H9 (cell line): ENCODE measurements at regions not wholly inside any gene's neighbourhood (a gene's known extent, or its start where the extent isn't known, plus 50 kb on each side); places are given as distances from the start of the nearest gene placed in this dataset.

Experiments used
- DNase-seq: peaks from one replicate; pipeline ENCODE4 v3.0.0-alpha.2; 2017
- H2AFZ ChIP-seq: one replicate; pipeline ENCODE4 v1.6.1; 2013; ENCODE audit warnings: mild to moderate bottlenecking, low read length, control low read depth, moderate library complexity
- H2AK5ac ChIP-seq: 2 replicates; pipeline ENCODE4 v1.6.1; 2013; ENCODE audit warnings: low read length, control low read depth, mixed read lengths; ENCODE audit not compliant: insufficient read length
- H2BK120ac ChIP-seq: one replicate; pipeline ENCODE4 v1.6.1; 2013; ENCODE audit warnings: low read depth, mild to moderate bottlenecking, low read length, control low read depth, inconsistent platforms; ENCODE audit not compliant: poor library complexity, severe bottlenecking
- H2BK12ac ChIP-seq: 2 replicates; pipeline ENCODE4 v1.6.1; 2013; ENCODE audit warnings: low read length, control low read depth, mixed read lengths, low read depth; ENCODE audit not compliant: insufficient read length
- H2BK15ac ChIP-seq: 2 replicates; pipeline ENCODE4 v1.6.1; 2013; ENCODE audit warnings: low read depth, low read length, control low read depth
- H2BK20ac ChIP-seq: one replicate; pipeline ENCODE4 v1.6.1; 2013; ENCODE audit warnings: low read depth, mild to moderate bottlenecking, low read length, control low read depth, inconsistent platforms; ENCODE audit not compliant: poor library complexity, severe bottlenecking
- H2BK5ac ChIP-seq: 2 replicates; pipeline ENCODE4 v1.6.1; 2013; ENCODE audit warnings: low read length, control low read depth, mixed read lengths; ENCODE audit not compliant: insufficient read length
- H3K14ac ChIP-seq: 2 replicates; pipeline ENCODE4 v1.6.1; 2013; ENCODE audit warnings: low read length, control low read depth; ENCODE audit not compliant: insufficient read depth
- H3K18ac ChIP-seq: 2 replicates; pipeline ENCODE4 v1.6.1; 2013; ENCODE audit warnings: low read depth, mild to moderate bottlenecking, mixed read lengths, low read length, control low read depth; ENCODE audit not compliant: insufficient read length
- H3K23ac ChIP-seq: 2 replicates; pipeline ENCODE4 v1.6.1; 2013; ENCODE audit warnings: low read length, control low read depth, mixed read lengths, low read depth; ENCODE audit not compliant: insufficient read length
- H3K23me2 ChIP-seq: 2 replicates; pipeline ENCODE4 v1.6.1; 2013; ENCODE audit warnings: low read depth, mild to moderate bottlenecking, mixed read lengths, low read length, control low read depth; ENCODE audit not compliant: insufficient read length, poor library complexity, severe bottlenecking
- H3K27ac ChIP-seq: 2 replicates; pipeline ENCODE4 v1.5.1; 2013; ENCODE audit warnings: low read length, control low read depth, mixed read lengths, low read depth; ENCODE audit not compliant: insufficient read length
- H3K27me3 ChIP-seq: 2 replicates; pipeline ENCODE4 v1.6.1; 2013; ENCODE audit warnings: low read length, control low read depth, inconsistent platforms; ENCODE audit not compliant: insufficient read depth
- H3K4ac ChIP-seq: 2 replicates; pipeline ENCODE4 v1.6.1; 2013; ENCODE audit warnings: low read depth, mild to moderate bottlenecking, control low read depth, inconsistent platforms, low read length, moderate library complexity
- H3K4me1 ChIP-seq: 2 replicates; pipeline ENCODE4 v1.6.1; 2013; ENCODE audit warnings: low read length, control low read depth, inconsistent platforms; ENCODE audit not compliant: insufficient read depth
- H3K4me2 ChIP-seq: 2 replicates; pipeline ENCODE4 v1.6.1; 2013; ENCODE audit warnings: low read length, control low read depth, mixed read lengths; ENCODE audit not compliant: insufficient read length, insufficient read depth
- H3K56ac ChIP-seq: 2 replicates; pipeline ENCODE4 v1.6.1; 2013; ENCODE audit warnings: low read depth, mild to moderate bottlenecking, mixed read lengths, low read length, control low read depth; ENCODE audit not compliant: insufficient read length
- H3K79me1 ChIP-seq: 2 replicates; pipeline ENCODE4 v1.6.1; 2013; ENCODE audit warnings: low read depth, mild to moderate bottlenecking, moderate library complexity, low read length, control low read depth, inconsistent platforms; ENCODE audit not compliant: insufficient read depth, poor library complexity, severe bottlenecking
- H3K79me2 ChIP-seq: 2 replicates; pipeline ENCODE4 v1.6.1; 2013; ENCODE audit warnings: low read length, control low read depth, inconsistent platforms; ENCODE audit not compliant: insufficient read depth
- H3K9ac ChIP-seq: 2 replicates; pipeline ENCODE4 v1.6.1; 2013; ENCODE audit warnings: low read length, control low read depth, mixed read lengths; ENCODE audit not compliant: insufficient read length; ENCODE audit errors: extremely low read depth
- H3K9me3 ChIP-seq: one replicate; pipeline ENCODE4 v1.6.1; 2013; ENCODE audit warnings: low read depth, low read length, inconsistent platforms; ENCODE audit not compliant: control insufficient read depth
- H3T11ph ChIP-seq: one replicate; pipeline ENCODE4 v1.6.1; 2013; ENCODE audit warnings: mild to moderate bottlenecking, low read length, control low read depth, inconsistent platforms
- H4K20me1 ChIP-seq: one replicate; pipeline ENCODE4 v1.6.1; 2013; ENCODE audit not compliant: control insufficient read depth, insufficient read length, insufficient read depth
- H4K5ac ChIP-seq: 2 replicates; pipeline ENCODE4 v1.6.1; 2013; ENCODE audit warnings: low read depth, mild to moderate bottlenecking, mixed read lengths, low read length, control low read depth; ENCODE audit not compliant: insufficient read length
- H4K8ac ChIP-seq: replicated peaks from 2 replicates; pipeline ENCODE4 v1.6.1; 2013; ENCODE audit warnings: low read length, control low read depth, mixed read lengths, low read depth; ENCODE audit not compliant: insufficient read length
- H4K91ac ChIP-seq: 2 replicates; pipeline ENCODE4 v1.6.1; 2013; ENCODE audit warnings: low read depth, mild to moderate bottlenecking, moderate library complexity, mixed read lengths, low read length, control low read depth; ENCODE audit not compliant: insufficient read length
- H3K27ac Mint-ChIP-seq, 3 experiments: 2 replicates in 2 of 3; 3 replicates in 1 of 3; pipeline ENCODE4 v1.8.0; 2020 to 2021; ENCODE audit warnings: mixed read lengths in 3 of 3, mild to moderate bottlenecking in 1 of 3, moderate library complexity in 1 of 3
- H3K27me3 Mint-ChIP-seq: 2 replicates; pipeline ENCODE4 v1.8.0; 2021; ENCODE audit warnings: low read depth, mild to moderate bottlenecking, moderate library complexity, mixed read lengths
- H3K36me3 Mint-ChIP-seq, 3 experiments: 2 replicates in 2 of 3; 3 replicates in 1 of 3; pipeline ENCODE4 v1.8.0; 2020 to 2021; ENCODE audit warnings: low read depth in 3 of 3, mixed read lengths in 3 of 3; ENCODE audit not compliant: insufficient read depth in 1 of 3
- H3K4me1 Mint-ChIP-seq, 2 experiments: 2 replicates each; pipeline ENCODE4 v1.8.0; 2020; ENCODE audit warnings: mixed read lengths in 2 of 2
- H3K4me3 Mint-ChIP-seq, 2 experiments: 2 replicates in 1 of 2; 3 replicates in 1 of 2; pipeline ENCODE4 v1.8.0; 2020 to 2021; ENCODE audit warnings: mild to moderate bottlenecking in 2 of 2, mixed read lengths in 2 of 2, moderate library complexity in 1 of 2
- H3K9me3 Mint-ChIP-seq, 2 experiments: 2 replicates in 1 of 2; 3 replicates in 1 of 2; pipeline ENCODE4 v1.8.0; 2020; ENCODE audit warnings: mild to moderate bottlenecking in 2 of 2, mixed read lengths in 2 of 2, moderate library complexity in 1 of 2
- WGBS: extraction: QIAGEN DNeasy Blood & Tissue Kit; methylation state at CpG from one replicate; pipeline ENCODE4 v1.1.7; 2013; ENCODE audit warnings: missing lambda C conversion rate, low lambda C conversion rate, mixed read lengths; ENCODE audit not compliant: insufficient read length; ENCODE audit errors: extremely low coverage; 5-methylcytosine and 5-hydroxymethylcytosine counted together
- TF ChIP-seq, protein P1 (sequence below): fragments of 200-600 bp; sonication (generic); conservative IDR thresholded peaks from 3 replicates; pipeline ENCODE4 v1.8.0; 2021; ENCODE audit warnings: antibody characterized with exemption, mild to moderate bottlenecking

DNA sequence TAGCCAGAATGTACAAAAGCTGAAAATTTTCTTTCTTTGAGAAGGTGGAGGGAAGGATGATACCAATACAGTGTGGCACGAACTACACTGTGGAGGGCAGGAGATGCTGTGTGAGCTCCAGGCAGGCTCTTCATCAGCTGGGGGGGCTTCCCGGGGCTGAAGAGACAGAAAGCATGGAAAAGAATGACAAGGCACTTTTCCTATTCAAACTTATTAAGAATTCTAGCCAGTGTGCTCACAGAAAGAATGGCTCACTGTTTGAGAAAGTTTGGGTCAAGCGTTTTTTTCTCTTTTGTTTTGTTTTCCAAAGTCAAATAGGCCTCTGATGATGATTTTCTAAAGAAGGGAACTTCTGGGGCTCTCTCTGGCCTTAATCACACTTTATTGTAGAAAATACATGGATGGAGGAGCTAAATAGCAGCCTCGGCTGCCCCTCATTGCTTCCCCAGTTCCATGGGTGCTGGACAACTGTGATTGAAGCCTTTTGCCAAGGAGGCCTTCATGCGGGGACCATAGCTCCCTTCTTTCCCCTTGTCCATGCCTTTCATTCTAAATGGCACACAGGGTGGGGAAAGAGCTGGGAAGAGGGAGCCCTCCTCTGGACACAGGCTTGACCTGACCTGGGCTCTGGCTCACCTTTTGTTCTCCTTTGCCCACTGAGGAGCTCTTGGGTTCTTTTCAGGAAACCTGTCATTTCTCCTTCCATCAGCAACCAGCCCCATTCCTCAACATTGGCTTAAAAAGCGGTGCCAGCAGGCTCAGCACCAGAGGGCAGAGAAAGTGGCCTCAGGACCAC, 130.6 kb downstream of the TDRD15 start:
- H3K4me2 ChIP-seq: no peak overlapping the region
- no peak overlapping the region for H2BK12ac ChIP-seq
- no peaks in the 10 kb centered on the region for H3K27me3 ChIP-seq
- no peak overlapping the region for H3K14ac ChIP-seq
- no peak overlapping the region for H2BK5ac ChIP-seq
- no peak overlapping the region for H3K4me3 Mint-ChIP-seq
- H3K27ac ChIP-seq: no peak overlapping the region
- DNase-seq: no peak
- H4K91ac ChIP-seq: no peak overlapping the region
- H2BK120ac ChIP-seq: no peak overlapping the region
- peaks cover 14 to 15% of the 10 kb centered on the region in 2 experiments for H3K4me1 Mint-ChIP-seq
- no peak overlapping the region for H2BK15ac ChIP-seq
- H3K27ac Mint-ChIP-seq: no peak overlapping the region
- no peak overlapping the region for H4K8ac ChIP-seq
- no peak overlapping the region for H3K23ac ChIP-seq
- no peaks in the 10 kb centered on the region for H3K36me3 Mint-ChIP-seq
- H4K5ac ChIP-seq: no peak overlapping the region
- H3K4ac ChIP-seq: no peak overlapping the region
- no peaks in the 10 kb centered on the region for H3K79me1 ChIP-seq
- H3K18ac ChIP-seq: no peak overlapping the region
- no peak overlapping the region for H3K9ac ChIP-seq
- no CpG with 5 or more reads among the region's 6 CpGs for WGBS
- no peaks in the 10 kb centered on the region for H3K9me3 Mint-ChIP-seq
- H3K79me2 ChIP-seq: no peaks in the 10 kb centered on the region
- no peaks in the 10 kb centered on the region for H3K23me2 ChIP-seq
- no peaks in the 10 kb centered on the region for H4K20me1 ChIP-seq
- H3K9me3 ChIP-seq: no peaks in the 10 kb centered on the region
- H3T11ph ChIP-seq: no peak overlapping the region
- H2AK5ac ChIP-seq: no peak overlapping the region
- H3K4me1 ChIP-seq: peaks cover 5% of the 10 kb centered on the region; the same call in 1 of the 2 replicates
- no peak overlapping the region for H3K56ac ChIP-seq
- no peak overlapping the region for H2AFZ ChIP-seq
- no peaks in the 10 kb centered on the region for H3K27me3 Mint-ChIP-seq
- TF ChIP-seq, protein P1, sequence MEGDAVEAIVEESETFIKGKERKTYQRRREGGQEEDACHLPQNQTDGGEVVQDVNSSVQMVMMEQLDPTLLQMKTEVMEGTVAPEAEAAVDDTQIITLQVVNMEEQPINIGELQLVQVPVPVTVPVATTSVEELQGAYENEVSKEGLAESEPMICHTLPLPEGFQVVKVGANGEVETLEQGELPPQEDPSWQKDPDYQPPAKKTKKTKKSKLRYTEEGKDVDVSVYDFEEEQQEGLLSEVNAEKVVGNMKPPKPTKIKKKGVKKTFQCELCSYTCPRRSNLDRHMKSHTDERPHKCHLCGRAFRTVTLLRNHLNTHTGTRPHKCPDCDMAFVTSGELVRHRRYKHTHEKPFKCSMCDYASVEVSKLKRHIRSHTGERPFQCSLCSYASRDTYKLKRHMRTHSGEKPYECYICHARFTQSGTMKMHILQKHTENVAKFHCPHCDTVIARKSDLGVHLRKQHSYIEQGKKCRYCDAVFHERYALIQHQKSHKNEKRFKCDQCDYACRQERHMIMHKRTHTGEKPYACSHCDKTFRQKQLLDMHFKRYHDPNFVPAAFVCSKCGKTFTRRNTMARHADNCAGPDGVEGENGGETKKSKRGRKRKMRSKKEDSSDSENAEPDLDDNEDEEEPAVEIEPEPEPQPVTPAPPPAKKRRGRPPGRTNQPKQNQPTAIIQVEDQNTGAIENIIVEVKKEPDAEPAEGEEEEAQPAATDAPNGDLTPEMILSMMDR: no peak
- no peak overlapping the region for H2BK20ac ChIP-seq
